ENCODE measurements at regions not wholly inside any gene's neighbourhood (a gene's known extent, or its start where the extent isn't known, plus 50 kb on each side); places are given as distances from the start of the nearest gene placed in this dataset.

DNA sequence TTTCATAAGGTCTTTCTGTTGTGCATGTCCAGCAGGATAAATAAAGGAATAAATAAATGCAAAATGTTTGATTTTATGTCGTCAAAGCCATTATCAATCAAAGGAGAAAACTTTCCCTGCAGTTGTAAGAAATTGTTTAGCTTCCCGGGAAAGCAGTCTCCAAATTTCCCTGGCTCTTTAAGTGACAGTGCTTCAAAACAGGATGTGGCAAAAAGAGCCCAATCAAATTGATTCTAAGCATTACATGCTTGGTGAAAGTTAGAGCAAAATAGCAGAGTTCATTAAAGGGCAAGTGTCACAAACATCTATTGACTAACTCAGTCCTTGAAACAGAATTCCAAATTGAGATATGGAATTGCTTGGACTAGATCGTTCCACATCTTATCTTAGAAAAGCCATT lies 704.1 kb downstream of the PRELID2 start:
- Mint-ChIP-seq H3K27me3 (ENCODE audit: low read depth, poor library complexity) (no peaks in the 10 kb centered on the region), H3K36me3 (ENCODE audit: low read depth) (no peaks in the 10 kb centered on the region), H3K4me1 (no peaks in the 10 kb centered on the region), H3K27ac (no peak overlapping the region), H3K4me3 (no peak overlapping the region), H3K9me3 (no peaks in the 10 kb centered on the region)
- TF ChIP-seq CTCF (IDR thresholded peaks at IDR 0.05), result no peak
- DNase-seq, result no peak

DNA sequence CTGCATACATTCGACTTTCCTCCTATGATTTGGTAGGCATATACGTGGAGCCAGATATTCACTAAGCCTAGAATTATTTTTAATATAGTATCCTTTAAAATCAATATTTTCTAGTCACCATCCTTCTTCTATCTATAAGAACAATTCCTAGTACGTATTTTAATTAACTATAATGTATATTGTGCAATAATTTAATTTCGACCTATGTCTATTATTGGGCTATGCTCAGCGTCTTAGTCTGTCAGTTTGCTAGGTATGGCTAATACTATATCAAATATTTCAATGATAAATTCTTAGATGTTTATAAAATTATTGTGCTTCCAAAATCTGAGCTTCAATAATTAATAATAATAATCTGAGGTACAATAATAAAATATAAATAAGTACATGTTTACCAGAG lies 705.3 kb downstream of the PRELID2 start:
- Mint-ChIP-seq H3K4me3 (no peak overlapping the region), H3K27ac (no peak overlapping the region), H3K36me3 (ENCODE audit: low read depth) (no peaks in the 10 kb centered on the region), H3K27me3 (ENCODE audit: low read depth, poor library complexity) (no peaks in the 10 kb centered on the region), H3K4me1 (no peaks in the 10 kb centered on the region), H3K9me3 (no peaks in the 10 kb centered on the region)
- TF ChIP-seq CTCF (IDR thresholded peaks at IDR 0.05), result no peak
- no peak for DNase-seq

GRCh38 chr5:145124806-145125205 lies 710.3 kb downstream of the PRELID2 start:
- Mint-ChIP-seq H3K4me3 (no peak overlapping the region), H3K9me3 (no peaks in the 10 kb centered on the region), H3K36me3 (ENCODE audit: low read depth) (no peaks in the 10 kb centered on the region), H3K27ac (no peak overlapping the region), H3K27me3 (ENCODE audit: low read depth, poor library complexity) (peaks cover 4% of the 10 kb centered on the region), H3K4me1 (no peaks in the 10 kb centered on the region)
- no peak for TF ChIP-seq CTCF (IDR thresholded peaks at IDR 0.05)
- no peak for DNase-seq

DNA sequence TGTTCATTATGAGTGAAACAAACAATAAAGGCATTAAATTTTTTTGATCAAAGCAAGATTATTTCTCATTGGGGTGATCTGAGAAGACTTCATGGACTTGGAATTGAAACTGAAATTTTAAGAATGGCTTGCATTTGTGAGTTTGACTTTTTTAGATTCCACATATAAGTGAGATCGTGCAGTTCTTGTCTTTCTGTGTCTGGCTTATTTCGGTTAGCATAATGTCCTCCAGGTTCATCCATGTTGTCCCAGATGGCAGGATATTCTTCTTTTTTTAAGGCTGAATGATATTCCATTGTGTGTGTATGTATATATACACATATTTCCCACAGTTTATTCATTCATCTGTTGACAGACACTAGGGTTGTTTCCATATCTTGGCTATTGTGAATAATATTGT lies 716.5 kb downstream of the PRELID2 start:
- Mint-ChIP-seq H3K9me3 (no peaks in the 10 kb centered on the region), H3K4me1 (no peaks in the 10 kb centered on the region), H3K27ac (no peak overlapping the region), H3K4me3 (no peak overlapping the region), H3K27me3 (ENCODE audit: low read depth, poor library complexity) (peaks cover 6% of the 10 kb centered on the region), H3K36me3 (ENCODE audit: low read depth) (no peaks in the 10 kb centered on the region)
- no peak for TF ChIP-seq CTCF (IDR thresholded peaks at IDR 0.05)
- no peak for DNase-seq

DNA sequence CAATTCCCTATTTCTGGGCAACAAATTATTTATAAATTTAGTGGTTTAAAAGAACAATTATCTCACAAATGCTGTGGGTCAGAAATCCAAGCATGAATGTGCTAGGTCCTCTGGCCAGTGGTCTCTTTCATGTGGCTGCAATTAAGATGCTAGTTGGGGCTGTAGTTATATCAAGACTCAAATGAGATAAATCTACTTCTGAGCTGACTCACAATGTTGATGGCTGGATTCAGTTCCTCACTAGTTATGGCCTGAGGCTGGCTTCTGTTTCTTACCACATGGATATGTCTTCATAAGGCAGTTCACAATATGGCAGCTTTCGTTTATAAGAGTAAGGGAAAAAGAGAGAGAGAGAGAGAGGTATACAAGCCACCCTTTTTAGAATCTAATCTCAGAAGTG lies 717.0 kb downstream of the PRELID2 start:
- H3K36me3 Mint-ChIP-seq (ENCODE audit: low read depth), result no peaks in the 10 kb centered on the region
- H3K27ac Mint-ChIP-seq, result no peak overlapping the region
- no peak overlapping the region for H3K4me3 Mint-ChIP-seq
- H3K4me1 Mint-ChIP-seq, result no peaks in the 10 kb centered on the region
- H3K9me3 Mint-ChIP-seq, result no peaks in the 10 kb centered on the region
- DNase-seq, result no peak
- TF ChIP-seq CTCF (IDR thresholded peaks at IDR 0.05), result no peak
- peaks cover 6% of the 10 kb centered on the region for H3K27me3 Mint-ChIP-seq (ENCODE audit: low read depth, poor library complexity)

GRCh38 chr5:145117285-145117684 lies 717.9 kb downstream of the PRELID2 start:
- Mint-ChIP-seq H3K9me3 (no peaks in the 10 kb centered on the region), H3K4me1 (no peaks in the 10 kb centered on the region), H3K27ac (no peak overlapping the region), H3K27me3 (ENCODE audit: low read depth, poor library complexity) (peaks cover 6% of the 10 kb centered on the region), H3K4me3 (no peak overlapping the region), H3K36me3 (ENCODE audit: low read depth) (no peaks in the 10 kb centered on the region)
- TF ChIP-seq CTCF (IDR thresholded peaks at IDR 0.05), result no peak
- DNase-seq, result no peak
